BJ (cell line): ENCODE measurements at regions not wholly inside any gene's neighbourhood (a gene's known extent, or its start where the extent isn't known, plus 50 kb on each side); places are given as distances from the start of the nearest gene placed in this dataset.

Source experiments
- CTCF ChIA-PET: fragments of 350-600 bp; formaldehyde crosslinking; extraction: SDS; loops from one replicate; lab custom pipeline; 2021; ENCODE audit warnings: antibody characterized with exemption, inconsistent platforms; lab: Yijun Ruan, JAX
- POLR2A ChIA-PET: fragments of 300-600 bp; sonication (Branson Sonifier 250); formaldehyde crosslinking; extraction: SDS; loops from one replicate; lab custom pipeline; 2021; ENCODE audit warnings: antibody characterized with exemption; lab: Charles Lee
- DNase-seq: peaks from one replicate; pipeline ENCODE4 v3.0.0-alpha.2; 2011; ENCODE audit warnings: low read depth
- H3K27me3 ChIP-seq: 2 replicates; pipeline ENCODE4 v1.6.0; 2011; ENCODE audit warnings: low read length; ENCODE audit not compliant: control insufficient read depth, insufficient read depth
- H3K36me3 ChIP-seq: 2 replicates; pipeline ENCODE4 v1.5.1; 2011; ENCODE audit warnings: low read length; ENCODE audit not compliant: control insufficient read depth, insufficient read depth
- H3K4me3 ChIP-seq: 2 replicates; pipeline ENCODE4 v1.5.1; 2011; ENCODE audit warnings: low read depth, mild to moderate bottlenecking, control low read depth, low read length
- TF ChIP-seq, protein P1 (sequence below): IDR thresholded peaks from 2 replicates; pipeline ENCODE4 v1.5.1; 2011; ENCODE audit warnings: low read depth, mild to moderate bottlenecking, control low read depth, inconsistent platforms, low read length, moderate library complexity; ENCODE audit not compliant: insufficient read depth

DNA sequence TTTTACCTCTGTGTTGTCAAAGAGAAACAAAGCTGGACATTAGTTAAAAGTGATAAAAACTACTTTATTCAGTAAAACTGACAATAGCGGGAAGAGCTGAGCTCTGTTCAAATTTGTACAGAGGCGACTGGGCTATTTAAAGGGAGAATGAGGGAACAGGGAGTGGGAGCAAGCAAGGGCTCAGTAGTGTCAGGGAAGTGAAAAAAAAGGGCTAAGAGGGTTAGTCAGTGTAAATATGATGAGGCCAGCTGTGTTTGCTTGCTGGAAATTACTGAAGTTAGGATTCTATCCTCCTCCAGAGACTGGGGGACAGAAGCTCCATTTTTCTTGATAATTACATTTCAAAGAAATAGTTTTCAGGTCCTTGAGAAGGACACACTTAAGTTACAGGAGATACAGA lies 232.5 kb downstream of the SH2D4B start:
- Histone ChIP-seq H3K4me3 (no peak overlapping the region), H3K36me3 (no peaks in the 10 kb centered on the region), H3K27me3 (no peaks in the 10 kb centered on the region)
- no peak for DNase-seq
- POLR2A ChIA-PET, result no interaction called here
- CTCF ChIA-PET, result no interaction called here
- TF ChIP-seq, protein P1, sequence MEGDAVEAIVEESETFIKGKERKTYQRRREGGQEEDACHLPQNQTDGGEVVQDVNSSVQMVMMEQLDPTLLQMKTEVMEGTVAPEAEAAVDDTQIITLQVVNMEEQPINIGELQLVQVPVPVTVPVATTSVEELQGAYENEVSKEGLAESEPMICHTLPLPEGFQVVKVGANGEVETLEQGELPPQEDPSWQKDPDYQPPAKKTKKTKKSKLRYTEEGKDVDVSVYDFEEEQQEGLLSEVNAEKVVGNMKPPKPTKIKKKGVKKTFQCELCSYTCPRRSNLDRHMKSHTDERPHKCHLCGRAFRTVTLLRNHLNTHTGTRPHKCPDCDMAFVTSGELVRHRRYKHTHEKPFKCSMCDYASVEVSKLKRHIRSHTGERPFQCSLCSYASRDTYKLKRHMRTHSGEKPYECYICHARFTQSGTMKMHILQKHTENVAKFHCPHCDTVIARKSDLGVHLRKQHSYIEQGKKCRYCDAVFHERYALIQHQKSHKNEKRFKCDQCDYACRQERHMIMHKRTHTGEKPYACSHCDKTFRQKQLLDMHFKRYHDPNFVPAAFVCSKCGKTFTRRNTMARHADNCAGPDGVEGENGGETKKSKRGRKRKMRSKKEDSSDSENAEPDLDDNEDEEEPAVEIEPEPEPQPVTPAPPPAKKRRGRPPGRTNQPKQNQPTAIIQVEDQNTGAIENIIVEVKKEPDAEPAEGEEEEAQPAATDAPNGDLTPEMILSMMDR, result no peak

DNA sequence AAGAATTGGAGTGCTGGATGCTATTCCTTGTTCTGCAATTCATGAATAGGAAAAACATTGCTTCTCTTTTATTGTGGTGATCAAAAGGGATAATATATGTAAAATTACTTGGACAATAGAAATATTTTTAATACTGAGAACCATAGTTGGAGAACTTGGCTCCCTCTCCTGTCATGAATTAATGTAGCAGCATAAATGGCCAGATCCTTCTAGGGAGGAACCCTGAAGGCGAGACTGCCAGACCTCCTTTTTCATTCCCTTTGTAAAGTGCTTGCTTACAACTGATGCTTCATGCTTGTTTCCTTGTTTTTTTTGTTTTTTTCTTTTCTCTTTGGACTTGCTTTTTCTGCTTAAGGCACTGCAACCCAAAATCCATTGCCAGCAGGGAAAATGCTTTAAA lies 233.6 kb downstream of the SH2D4B start:
- Histone ChIP-seq H3K36me3 (no peaks in the 10 kb centered on the region), H3K27me3 (no peaks in the 10 kb centered on the region), H3K4me3 (no peak overlapping the region)
- ChIA-PET CTCF (no interaction called here), POLR2A (no interaction called here)
- no peak for DNase-seq
- TF ChIP-seq, protein P1, result no peak

DNA sequence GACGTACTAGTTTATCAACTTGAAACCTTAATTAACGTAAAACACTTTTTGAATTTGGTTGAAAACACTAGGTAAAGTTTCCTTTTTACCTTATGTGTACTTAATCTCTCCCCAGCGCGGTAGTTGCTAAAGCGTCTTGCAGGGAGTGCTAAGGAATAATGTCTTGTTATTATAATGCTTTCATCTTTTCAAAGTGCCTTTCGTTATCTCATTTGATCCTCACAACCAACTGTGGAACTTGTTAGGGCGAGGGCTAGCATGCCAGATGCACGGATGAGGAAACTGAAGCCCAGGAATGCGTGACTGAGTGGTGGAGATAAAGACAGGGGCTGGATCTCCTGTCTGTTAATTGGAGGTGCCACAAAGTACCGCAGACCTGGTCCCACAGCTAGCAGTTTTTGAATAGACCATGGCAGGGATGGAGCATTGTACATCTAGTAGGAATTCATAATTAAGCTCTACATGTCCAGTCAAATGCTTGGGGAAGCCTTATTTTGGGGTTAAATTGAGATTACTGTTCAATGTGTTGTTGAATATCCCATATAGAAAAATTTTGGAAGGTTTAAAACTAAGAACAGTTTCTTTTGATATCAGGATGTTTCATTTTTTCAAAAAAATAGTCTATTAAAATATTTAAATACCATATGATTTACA lies 234.3 kb downstream of the SH2D4B start:
- POLR2A ChIA-PET, result no interaction called here

DNA sequence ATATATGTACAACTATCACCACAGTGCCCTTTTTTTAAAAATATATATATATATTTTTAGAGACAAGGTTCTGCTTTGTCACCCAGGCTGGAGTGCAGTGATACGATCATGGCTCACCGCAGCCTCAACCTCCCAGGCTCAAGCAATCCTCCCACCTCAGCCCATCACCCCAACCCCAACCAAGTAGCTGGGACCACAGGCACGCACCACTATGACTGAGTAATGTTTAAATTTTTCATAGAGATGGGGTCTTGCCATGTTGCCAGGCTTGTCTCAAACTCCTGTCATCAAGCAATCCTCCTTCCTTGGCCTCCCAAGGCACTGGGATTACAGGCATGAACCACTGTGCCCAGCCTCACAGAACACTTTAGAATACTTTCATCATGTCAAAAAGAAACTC lies 234.9 kb downstream of the SH2D4B start:
- H3K36me3 ChIP-seq, result no peaks in the 10 kb centered on the region
- ChIA-PET POLR2A (no interaction called here), CTCF (no interaction called here)
- no peaks in the 10 kb centered on the region for H3K27me3 ChIP-seq
- TF ChIP-seq, protein P1, result no peak
- no peak overlapping the region for H3K4me3 ChIP-seq
- no peak for DNase-seq

More for the DNA sequence above, 234.3 kb downstream of the SH2D4B start:
- Histone ChIP-seq H3K36me3 (no peaks in the 10 kb centered on the region), H3K27me3 (no peaks in the 10 kb centered on the region), H3K4me3 (no peak overlapping the region)
- TF ChIP-seq, protein P1, result no peak
- no peak for DNase-seq
- CTCF ChIA-PET, result no interaction called here

- POLR2A ChIA-PET, result no interaction called here
- TF ChIP-seq, protein P1, result no peak
- DNase-seq, result no peak
- H3K27me3 ChIP-seq, result no peaks in the 10 kb centered on the region
- H3K4me3 ChIP-seq, result no peak overlapping the region
- no peaks in the 10 kb centered on the region for H3K36me3 ChIP-seq
- CTCF ChIA-PET, result no interaction called here
Observed at GRCh38 chr10:80784695-80785094, 247.0 kb downstream of the SH2D4B start.
